22Rv1 (cell line): ENCODE measurements at regions not wholly inside any gene's neighbourhood (a gene's known extent, or its start where the extent isn't known, plus 50 kb on each side); places are given as distances from the start of the nearest gene placed in this dataset.

Source experiments
- H3K27ac ChIP-seq: fragments of 450-650 bp; 2 replicates; pipeline ENCODE4 v1.5.1; 2017
- ZFX ChIP-seq: fragments of 450-650 bp; IDR thresholded peaks from 2 replicates; pipeline ENCODE4 v1.6.1; 2017; ENCODE audit warnings: antibody characterized with exemption, borderline replicate concordance
- TF ChIP-seq, protein P1 (sequence below): fragments of 450-650 bp; IDR thresholded peaks from 2 replicates; pipeline ENCODE4 v1.5.1; 2017; ENCODE audit warnings: mild to moderate bottlenecking

DNA sequence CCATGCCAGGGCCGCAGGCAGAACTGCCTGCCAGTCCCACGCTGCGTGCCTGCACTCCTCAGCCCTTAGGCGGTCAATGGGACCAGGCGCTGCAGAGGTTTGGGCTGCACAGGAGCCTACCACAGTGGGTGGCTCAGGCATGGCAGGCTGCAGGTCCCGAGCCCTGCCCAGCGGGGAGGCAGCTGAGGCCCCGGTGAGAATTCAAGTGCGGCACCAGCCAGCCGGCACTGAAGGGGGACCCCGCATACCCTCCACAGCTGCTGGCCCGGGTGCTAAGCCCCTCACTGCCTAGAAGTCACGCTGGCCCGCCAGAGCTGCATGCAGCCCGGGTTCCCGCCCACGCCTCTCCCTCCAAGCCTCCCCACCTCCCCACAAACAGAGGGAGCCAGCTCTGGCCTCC, 302.5 kb upstream of the UGT8 start:
- TF ChIP-seq, protein P1, sequence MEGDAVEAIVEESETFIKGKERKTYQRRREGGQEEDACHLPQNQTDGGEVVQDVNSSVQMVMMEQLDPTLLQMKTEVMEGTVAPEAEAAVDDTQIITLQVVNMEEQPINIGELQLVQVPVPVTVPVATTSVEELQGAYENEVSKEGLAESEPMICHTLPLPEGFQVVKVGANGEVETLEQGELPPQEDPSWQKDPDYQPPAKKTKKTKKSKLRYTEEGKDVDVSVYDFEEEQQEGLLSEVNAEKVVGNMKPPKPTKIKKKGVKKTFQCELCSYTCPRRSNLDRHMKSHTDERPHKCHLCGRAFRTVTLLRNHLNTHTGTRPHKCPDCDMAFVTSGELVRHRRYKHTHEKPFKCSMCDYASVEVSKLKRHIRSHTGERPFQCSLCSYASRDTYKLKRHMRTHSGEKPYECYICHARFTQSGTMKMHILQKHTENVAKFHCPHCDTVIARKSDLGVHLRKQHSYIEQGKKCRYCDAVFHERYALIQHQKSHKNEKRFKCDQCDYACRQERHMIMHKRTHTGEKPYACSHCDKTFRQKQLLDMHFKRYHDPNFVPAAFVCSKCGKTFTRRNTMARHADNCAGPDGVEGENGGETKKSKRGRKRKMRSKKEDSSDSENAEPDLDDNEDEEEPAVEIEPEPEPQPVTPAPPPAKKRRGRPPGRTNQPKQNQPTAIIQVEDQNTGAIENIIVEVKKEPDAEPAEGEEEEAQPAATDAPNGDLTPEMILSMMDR: no peak
- no peak for TF ChIP-seq ZFX
- no peak overlapping the region for H3K27ac ChIP-seq

DNA sequence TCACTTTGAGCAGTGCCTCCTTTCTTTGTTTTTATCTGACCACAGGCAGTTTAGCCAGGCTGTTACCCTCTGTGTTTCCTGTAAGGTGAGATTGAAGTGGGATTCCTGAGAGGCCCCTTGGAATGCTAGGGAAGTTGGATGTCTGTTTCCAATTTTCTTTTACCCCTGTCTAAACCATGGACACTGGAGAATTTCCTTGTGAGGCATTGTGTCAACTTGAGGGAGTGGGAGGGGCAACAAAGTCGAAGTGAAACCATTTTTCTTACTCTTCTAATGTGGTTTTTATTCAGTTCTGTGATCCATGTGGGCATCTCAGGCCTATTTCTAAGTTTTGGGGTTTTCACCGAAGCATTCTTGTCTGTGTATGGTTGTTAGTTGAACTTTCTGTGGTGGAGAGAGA, 296.1 kb upstream of the UGT8 start:
- TF ChIP-seq, protein P1: no peak
- TF ChIP-seq ZFX: no peak
- H3K27ac ChIP-seq: no peak overlapping the region

DNA sequence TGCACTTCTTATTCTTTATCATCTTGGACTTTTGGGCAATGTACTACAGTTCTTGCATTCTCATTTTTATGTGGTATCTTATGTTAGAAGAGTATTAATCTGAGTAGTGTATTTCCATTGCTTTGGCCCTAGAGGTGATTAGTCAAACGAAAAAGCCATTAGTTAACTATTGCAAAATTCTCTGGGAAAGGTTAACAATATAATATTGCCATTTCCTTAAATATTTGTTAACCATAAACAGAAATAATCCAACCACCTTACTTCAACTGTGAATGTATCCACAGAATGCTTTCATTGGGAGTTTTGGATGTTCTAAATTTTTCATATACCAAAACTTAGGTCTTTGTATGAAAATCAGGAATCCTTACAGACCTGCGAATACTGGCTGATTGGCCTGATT, 294.6 kb upstream of the UGT8 start:
- no peak for TF ChIP-seq ZFX
- TF ChIP-seq, protein P1: no peak
- no peak overlapping the region for H3K27ac ChIP-seq

DNA sequence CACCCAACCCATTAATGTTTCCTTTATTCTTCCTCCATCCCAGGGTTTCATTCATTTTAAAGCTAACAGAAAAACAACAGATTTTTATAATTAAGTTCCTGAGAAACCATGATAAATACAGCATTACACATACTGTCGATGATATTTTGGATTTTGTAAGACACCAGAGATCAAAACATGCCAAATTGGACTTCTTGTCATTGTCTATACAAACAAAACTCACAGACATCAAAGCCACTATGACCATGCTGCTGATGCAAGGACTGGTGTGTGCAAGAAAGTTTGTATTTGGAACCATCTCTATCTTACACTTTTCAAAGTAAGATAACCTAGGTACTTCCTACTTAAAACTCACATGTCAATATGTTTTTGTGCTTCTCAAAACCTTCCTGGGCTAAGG, 294.0 kb upstream of the UGT8 start:
- no peak overlapping the region for H3K27ac ChIP-seq
- TF ChIP-seq, protein P1: no peak
- TF ChIP-seq ZFX: no peak

DNA sequence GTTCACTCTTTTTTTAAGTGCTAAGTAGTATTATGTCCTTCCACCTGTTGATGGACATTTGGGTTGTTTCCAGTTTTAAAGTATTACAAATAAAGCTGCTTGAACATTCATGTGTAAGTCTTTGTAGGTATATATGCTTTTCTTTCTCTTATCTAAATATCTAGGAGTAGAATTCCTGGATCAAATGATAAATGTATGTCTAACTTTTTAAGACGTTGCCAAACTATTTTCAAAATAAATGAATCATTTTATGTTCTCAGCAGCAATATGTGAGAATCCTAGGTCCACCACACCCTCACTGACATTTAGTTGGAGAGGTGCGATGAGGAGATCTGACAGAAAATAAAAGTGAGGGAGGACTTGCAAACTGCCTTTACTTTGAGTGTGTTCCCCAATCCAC, 291.7 kb upstream of the UGT8 start:
- no peak overlapping the region for H3K27ac ChIP-seq
- TF ChIP-seq, protein P1: no peak
- no peak for TF ChIP-seq ZFX

DNA sequence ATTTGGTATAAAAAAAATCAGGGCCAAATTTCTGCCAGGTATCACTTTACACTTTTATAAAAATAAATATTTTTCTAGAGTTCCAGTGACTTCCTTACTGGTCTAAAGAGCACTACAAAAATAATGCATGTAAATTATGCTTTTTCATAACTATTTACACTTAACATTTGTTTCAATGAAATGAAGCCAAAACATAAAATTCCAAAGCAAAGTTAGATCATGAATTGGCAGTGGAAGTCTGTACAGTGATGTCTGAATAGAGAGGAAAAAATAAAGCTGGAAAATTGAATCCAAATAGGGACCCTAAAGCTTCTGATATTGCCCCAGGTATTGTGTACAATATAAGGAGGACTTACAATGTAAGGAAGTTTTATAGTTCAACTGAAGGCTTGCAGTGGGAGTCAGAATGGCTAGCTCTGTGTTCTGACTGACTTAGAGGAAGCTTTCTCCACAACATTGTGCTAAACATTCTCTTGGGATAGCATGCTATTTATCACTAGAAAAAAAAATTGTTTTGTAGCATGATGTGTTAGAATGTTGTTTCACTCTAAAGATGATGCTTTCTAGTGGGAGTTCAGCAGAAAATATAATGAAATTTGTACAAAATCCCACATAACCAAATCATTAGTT, 288.2 kb upstream of the UGT8 start:
- H3K27ac ChIP-seq: no peak overlapping the region
- no peak for TF ChIP-seq ZFX
- TF ChIP-seq, protein P1: no peak

DNA sequence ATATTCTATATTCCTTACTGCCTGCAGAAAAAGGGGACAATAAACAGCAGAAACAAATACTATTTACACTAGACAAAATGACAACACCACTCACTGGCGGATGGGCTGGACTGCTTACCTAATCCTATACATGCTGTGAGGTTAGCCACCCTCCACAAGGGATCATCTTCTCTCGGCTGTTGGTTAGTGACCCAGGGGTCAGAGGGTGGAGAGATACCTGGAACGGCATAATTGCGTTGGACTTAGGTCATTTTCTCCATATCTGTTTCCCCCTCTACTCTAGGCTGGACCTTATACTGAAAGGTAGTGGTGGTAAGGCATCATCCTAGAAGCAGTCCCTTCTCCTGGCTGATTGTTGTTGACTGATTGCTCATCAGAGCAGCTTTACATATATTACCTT, 286.8 kb upstream of the UGT8 start:
- TF ChIP-seq, protein P1: no peak
- TF ChIP-seq ZFX: no peak
- no peak overlapping the region for H3K27ac ChIP-seq
